Fibroblast of lung (primary cell): ENCODE measurements at regions not wholly inside any gene's neighbourhood (a gene's known extent, or its start where the extent isn't known, plus 50 kb on each side); places are given as distances from the start of the nearest gene placed in this dataset.
"Not testable (repeated sequence)": the region's sequence is repeated elsewhere in the genome, so short reads cannot be mapped to it uniquely, and the experiment has no call there.

Experiments
- DNase-seq, 2 donors: peaks; one replicate each; pipeline versions ENCODE4 v3.0.0 to v3.0.0-alpha.2; 2010; ENCODE audit warnings: low read depth in 2 of 2
- H2AFZ ChIP-seq: 2 replicates; pipeline ENCODE4 v1.5.1; 2012; ENCODE audit warnings: low read length, control low read depth, inconsistent platforms
- H3K27ac ChIP-seq: 2 replicates; pipeline ENCODE4 v1.5.1; 2011; ENCODE audit warnings: low read length, control low read depth; ENCODE audit not compliant: insufficient read depth
- H3K27me3 ChIP-seq: 2 replicates; pipeline ENCODE4 v1.5.1; 2011; ENCODE audit warnings: mild to moderate bottlenecking, low read length; ENCODE audit not compliant: control insufficient read depth, insufficient read depth
- H3K36me3 ChIP-seq: 2 replicates; pipeline ENCODE4 v1.5.1; 2011; ENCODE audit warnings: low read length; ENCODE audit not compliant: control insufficient read depth, insufficient read depth
- H3K4me1 ChIP-seq: 2 replicates; pipeline ENCODE4 v1.5.1; 2011; ENCODE audit warnings: low read length; ENCODE audit not compliant: control insufficient read depth, insufficient read depth; ENCODE audit errors: extremely low read depth
- H3K4me2 ChIP-seq: 2 replicates; pipeline ENCODE4 v1.5.1; 2011; ENCODE audit warnings: low read length, control low read depth; ENCODE audit not compliant: insufficient read depth; ENCODE audit errors: extremely low read depth
- H3K4me3 ChIP-seq, 4 experiments: fragments of 200-600 bp in 1 of 4; sonication (generic) in 1 of 4; replicated peaks in 1 of 4; 2 replicates each; pipeline ENCODE4 v1.5.1; 2011 to 2016; ENCODE audit warnings: low read length in 4 of 4, low read depth in 3 of 4, mild to moderate bottlenecking in 3 of 4, control low read depth in 2 of 4, inconsistent platforms in 1 of 4, mixed read lengths in 1 of 4; ENCODE audit not compliant: insufficient read depth in 1 of 4; ENCODE audit errors: control extremely low read depth in 1 of 4
- H3K79me2 ChIP-seq: 2 replicates; pipeline ENCODE4 v1.5.1; 2012; ENCODE audit warnings: mild to moderate bottlenecking, low read length, inconsistent platforms; ENCODE audit not compliant: control insufficient read depth, insufficient read depth
- H3K9ac ChIP-seq: 2 replicates; pipeline ENCODE4 v1.5.1; 2011; ENCODE audit warnings: mild to moderate bottlenecking, low read length, control low read depth; ENCODE audit not compliant: insufficient read depth
- H3K9me3 ChIP-seq: 2 replicates; pipeline ENCODE4 v1.5.1; 2012; ENCODE audit warnings: low read depth, low read length; ENCODE audit not compliant: control insufficient read depth, insufficient read depth
- H4K20me1 ChIP-seq: 2 replicates; pipeline ENCODE4 v1.5.1; 2011; ENCODE audit warnings: low read length; ENCODE audit not compliant: control insufficient read depth, insufficient read depth; ENCODE audit errors: extremely low read depth
- EZH2 ChIP-seq: IDR thresholded peaks from 2 replicates; pipeline ENCODE4 v1.5.1; 2012; ENCODE audit warnings: low read length, control low read depth, mild to moderate bottlenecking; ENCODE audit errors: missing control alignments
- TF ChIP-seq, protein P1 (sequence below), 2 donors: IDR thresholded peaks in 1 of 2; conservative IDR thresholded peaks in 1 of 2; 1 replicate in 1 of 2; 2 replicates in 1 of 2; pipeline ENCODE4 v1.5.1; 2011 to 2012; ENCODE audit warnings: low read length in 2 of 2, control low read depth in 1 of 2, inconsistent platforms in 1 of 2, low read depth in 1 of 2, mild to moderate bottlenecking in 1 of 2

- Histone ChIP-seq H2AFZ (no peak overlapping the region), H3K4me1 (no peaks in the 10 kb centered on the region), H3K4me2 (no peak overlapping the region), H4K20me1 (no peaks in the 10 kb centered on the region), H3K79me2 (no peaks in the 10 kb centered on the region), H3K27ac (no peak overlapping the region), H3K9me3 (no peaks in the 10 kb centered on the region), H3K27me3 (no peaks in the 10 kb centered on the region), H3K36me3 (no peaks in the 10 kb centered on the region), H3K9ac (no peak overlapping the region), H3K4me3 (no peak overlapping the region)
- TF ChIP-seq, protein P1, sequence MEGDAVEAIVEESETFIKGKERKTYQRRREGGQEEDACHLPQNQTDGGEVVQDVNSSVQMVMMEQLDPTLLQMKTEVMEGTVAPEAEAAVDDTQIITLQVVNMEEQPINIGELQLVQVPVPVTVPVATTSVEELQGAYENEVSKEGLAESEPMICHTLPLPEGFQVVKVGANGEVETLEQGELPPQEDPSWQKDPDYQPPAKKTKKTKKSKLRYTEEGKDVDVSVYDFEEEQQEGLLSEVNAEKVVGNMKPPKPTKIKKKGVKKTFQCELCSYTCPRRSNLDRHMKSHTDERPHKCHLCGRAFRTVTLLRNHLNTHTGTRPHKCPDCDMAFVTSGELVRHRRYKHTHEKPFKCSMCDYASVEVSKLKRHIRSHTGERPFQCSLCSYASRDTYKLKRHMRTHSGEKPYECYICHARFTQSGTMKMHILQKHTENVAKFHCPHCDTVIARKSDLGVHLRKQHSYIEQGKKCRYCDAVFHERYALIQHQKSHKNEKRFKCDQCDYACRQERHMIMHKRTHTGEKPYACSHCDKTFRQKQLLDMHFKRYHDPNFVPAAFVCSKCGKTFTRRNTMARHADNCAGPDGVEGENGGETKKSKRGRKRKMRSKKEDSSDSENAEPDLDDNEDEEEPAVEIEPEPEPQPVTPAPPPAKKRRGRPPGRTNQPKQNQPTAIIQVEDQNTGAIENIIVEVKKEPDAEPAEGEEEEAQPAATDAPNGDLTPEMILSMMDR (conservative IDR thresholded peaks at IDR 0.05 in 1 of 2, IDR thresholded peaks at IDR 0.05 in 1 of 2; ENCODE audit: low read depth in 1 of 2, low read length in 2 of 2), result no peak
- no peak for TF ChIP-seq EZH2
- DNase-seq, result no peak
Observed at GRCh38 chr3:104070906-104071305, 1295.8 kb upstream of the ALCAM start.

GRCh38 chr3:104080088-104080626 lies 1286.6 kb upstream of the ALCAM start:
- DNase-seq, result peak in 1 of 2 donors; percentile 1

DNA sequence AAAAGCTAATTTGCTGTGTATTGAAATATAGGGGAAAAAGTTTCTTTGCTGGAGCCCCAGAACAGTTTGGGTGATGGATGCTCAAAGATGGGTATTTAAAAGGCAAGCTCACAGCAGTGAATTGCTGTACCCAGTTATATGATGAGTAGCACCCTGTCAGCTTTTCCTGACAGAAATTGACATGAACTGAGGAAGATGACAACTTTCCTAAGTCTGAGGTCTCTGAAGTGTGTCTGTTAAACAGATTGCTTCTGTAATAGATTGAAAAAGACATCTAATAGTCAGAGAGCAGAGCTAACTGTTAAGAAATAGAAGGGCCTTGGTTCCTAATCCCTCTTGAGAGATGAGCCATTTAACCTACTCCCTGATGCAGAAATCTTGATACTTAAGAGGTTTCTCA lies 1278.0 kb upstream of the ALCAM start:
- DNase-seq, result no peak
- H3K27ac ChIP-seq, result no peak overlapping the region
- H3K27me3 ChIP-seq, result no peaks in the 10 kb centered on the region
- H2AFZ ChIP-seq, result no peak overlapping the region
- H3K9ac ChIP-seq, result no peak overlapping the region
- H4K20me1 ChIP-seq, result no peaks in the 10 kb centered on the region
- no peaks in the 10 kb centered on the region for H3K4me1 ChIP-seq
- no peaks in the 10 kb centered on the region for H3K79me2 ChIP-seq
- H3K4me3 ChIP-seq, result no peak overlapping the region
- H3K4me2 ChIP-seq, result no peak overlapping the region
- TF ChIP-seq, protein P1 (conservative IDR thresholded peaks at IDR 0.05 in 1 of 2, IDR thresholded peaks at IDR 0.05 in 1 of 2; ENCODE audit: low read depth in 1 of 2, low read length in 2 of 2), result no peak
- TF ChIP-seq EZH2, result no peak
- H3K36me3 ChIP-seq, result no peaks in the 10 kb centered on the region
- no peaks in the 10 kb centered on the region for H3K9me3 ChIP-seq

More at GRCh38 chr3:104080088-104080626, 1286.6 kb upstream of the ALCAM start:
- H3K4me1 ChIP-seq, result no peaks in the 10 kb centered on the region
- TF ChIP-seq, protein P1 (conservative IDR thresholded peaks at IDR 0.05 in 1 of 2, IDR thresholded peaks at IDR 0.05 in 1 of 2; ENCODE audit: low read depth in 1 of 2, low read length in 2 of 2), result no peak
- TF ChIP-seq EZH2, result no peak
- H3K27ac ChIP-seq, result no peak overlapping the region
- no peak overlapping the region for H3K4me3 ChIP-seq
- no peaks in the 10 kb centered on the region for H3K27me3 ChIP-seq
- no peaks in the 10 kb centered on the region for H3K79me2 ChIP-seq
- H3K4me2 ChIP-seq, result no peak overlapping the region
- no peaks in the 10 kb centered on the region for H4K20me1 ChIP-seq
- no peak overlapping the region for H3K9ac ChIP-seq
- no peak overlapping the region for H2AFZ ChIP-seq
- no peaks in the 10 kb centered on the region for H3K9me3 ChIP-seq
- no peaks in the 10 kb centered on the region for H3K36me3 ChIP-seq

DNA sequence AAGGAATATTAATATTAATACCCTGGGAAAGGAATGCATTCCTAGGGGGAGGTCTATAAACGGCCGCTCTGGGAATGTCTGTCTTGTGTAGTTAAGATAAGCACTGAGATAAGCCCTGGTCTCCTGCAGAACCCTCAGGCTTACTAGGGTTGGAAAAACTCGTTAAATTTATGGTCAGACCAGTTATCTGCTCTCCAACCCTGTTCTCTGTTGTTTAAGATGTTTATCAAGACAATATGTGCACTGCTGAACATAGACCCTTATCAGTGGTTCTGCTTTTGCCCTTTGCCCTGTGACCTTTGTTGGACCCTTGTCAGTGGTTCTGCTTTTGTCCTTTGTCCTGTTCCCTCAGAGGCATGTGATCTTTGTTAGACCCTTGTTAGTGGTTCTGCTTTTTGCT lies 1276.7 kb upstream of the ALCAM start:
- not testable (repeated sequence) for H3K4me1 ChIP-seq, H3K9ac ChIP-seq, H3K9me3 ChIP-seq, H3K27ac ChIP-seq, H3K4me3 ChIP-seq, H3K27me3 ChIP-seq, H3K79me2 ChIP-seq, DNase-seq, H3K36me3 ChIP-seq, H3K4me2 ChIP-seq, H2AFZ ChIP-seq, H4K20me1 ChIP-seq
